SK-N-SH (cell line): ENCODE measurements at regions not wholly inside any gene's neighbourhood (a gene's known extent, or its start where the extent isn't known, plus 50 kb on each side); places are given as distances from the start of the nearest gene placed in this dataset.

Experiments used
- CTCF ChIA-PET: fragments of 300-600, 350-600 bp; formaldehyde crosslinking; extraction: SDS; loops from one replicate; lab custom pipeline; 2021; lab: Yijun Ruan, JAX
- POLR2A ChIA-PET: fragments of 350-600 bp; sonication (Branson Sonifier 250); formaldehyde crosslinking; extraction: SDS; loops from one replicate; lab custom pipeline; 2020; ENCODE audit warnings: antibody characterized with exemption, inconsistent platforms; lab: Yijun Ruan, JAX
- DNase-seq: peaks from one replicate; pipeline ENCODE4 v3.0.0; 2012
- H2AFZ ChIP-seq: fragments of 200-600 bp; sonication (generic); 2 replicates; pipeline ENCODE4 v1.8.1; 2016; ENCODE audit warnings: antibody characterized with exemption, mild to moderate bottlenecking, low read depth
- H3F3A ChIP-seq: fragments of 200-600 bp; sonication (generic); replicated peaks from 2 replicates; pipeline ENCODE3; 2016; ENCODE audit warnings: antibody characterized with exemption, mild to moderate bottlenecking; ENCODE audit not compliant: insufficient read depth
- H3K27ac ChIP-seq, 2 experiments: fragments of 200-500 bp in 1 of 2; fragments of 200-600 bp in 1 of 2; sonication (Bioruptor generic) in 1 of 2; sonication (generic), shearing (Covaris generic) in 1 of 2; 2 replicates each; pipeline versions ENCODE4 v1.5.1 to v1.6.1; 2014 to 2016; ENCODE audit warnings: low read depth in 2 of 2, inconsistent platforms in 1 of 2, low read length in 1 of 2, mild to moderate bottlenecking in 1 of 2, mixed read lengths in 1 of 2
- H3K27me3 ChIP-seq: fragments of 200-600 bp; sonication (generic), shearing (Covaris generic); 2 replicates; pipeline ENCODE4 v1.6.1; 2016; ENCODE audit warnings: mixed run types; ENCODE audit not compliant: insufficient read depth
- H3K36me3 ChIP-seq, 2 experiments: fragments of 200-500 bp in 1 of 2; fragments of 200-600 bp in 1 of 2; sonication (Bioruptor generic) in 1 of 2; sonication (generic) in 1 of 2; replicated peaks in 1 of 2; 2 replicates each; pipeline versions ENCODE3 to v1.5.1; 2014 to 2016; ENCODE audit warnings: low read length in 1 of 2, mild to moderate bottlenecking in 1 of 2; ENCODE audit not compliant: insufficient read depth in 2 of 2, control insufficient read depth in 1 of 2
- H3K4me1 ChIP-seq, 2 experiments: fragments of 200-500 bp in 1 of 2; fragments of 200-600 bp in 1 of 2; sonication (Bioruptor generic) in 1 of 2; sonication (generic), shearing (Covaris generic) in 1 of 2; 2 replicates each; pipeline versions ENCODE4 v1.5.1 to v1.6.1; 2014 to 2016; ENCODE audit warnings: low read depth in 1 of 2, low read length in 1 of 2, mixed run types in 1 of 2; ENCODE audit not compliant: insufficient read depth in 2 of 2, control insufficient read depth in 1 of 2
- H3K4me2 ChIP-seq: fragments of 200-600 bp; sonication (generic), shearing (Covaris generic); 2 replicates; pipeline ENCODE4 v1.6.1; 2017; ENCODE audit warnings: mixed run types
- H3K4me3 ChIP-seq, 2 experiments: fragments of 200-500 bp in 1 of 2; fragments of 200-600 bp in 1 of 2; sonication (Bioruptor generic) in 1 of 2; sonication (generic), shearing (Covaris generic) in 1 of 2; 2 replicates each; pipeline versions ENCODE4 v1.5.1 to v1.8.1; 2014 to 2016; ENCODE audit warnings: low read depth in 2 of 2, inconsistent platforms in 1 of 2, low read length in 1 of 2, mild to moderate bottlenecking in 1 of 2, mixed read lengths in 1 of 2, moderate library complexity in 1 of 2
- H3K79me2 ChIP-seq: fragments of 200-600 bp; sonication (generic); 2 replicates; pipeline ENCODE4 v1.8.1; 2017; ENCODE audit warnings: mild to moderate bottlenecking; ENCODE audit not compliant: insufficient read depth
- H3K9ac ChIP-seq: fragments of 200-600 bp; sonication (generic); 2 replicates; pipeline ENCODE4 v1.6.1; 2017; ENCODE audit warnings: mixed run types
- H3K9me2 ChIP-seq: fragments of 200-600 bp; sonication (generic); 2 replicates; pipeline ENCODE4 v1.6.1; 2017; ENCODE audit warnings: mixed run types
- H3K9me3 ChIP-seq: fragments of 200-600 bp; sonication (generic); 2 replicates; pipeline ENCODE4 v1.6.1; 2017; ENCODE audit warnings: mixed run types, mild to moderate bottlenecking, moderate library complexity
- H4K20me1 ChIP-seq: fragments of 200-600 bp; sonication (generic); 2 replicates; pipeline ENCODE4 v1.6.1; 2017; ENCODE audit warnings: mild to moderate bottlenecking, mixed run types; ENCODE audit not compliant: insufficient read depth
- CTCF ChIP-seq: fragments of 200-600 bp; sonication (generic); IDR thresholded peaks from 2 replicates; pipeline ENCODE4 v1.6.1; 2017; ENCODE audit warnings: antibody characterized with exemption, mild to moderate bottlenecking, moderate library complexity
- ELF1 ChIP-seq: IDR thresholded peaks from 2 replicates; pipeline ENCODE4 v1.4.0; 2012
- FOXJ3 ChIP-seq: sonication (generic); formaldehyde crosslinking; IDR thresholded peaks from 2 replicates; pipeline ENCODE4 v1.5.1; 2020; ENCODE audit warnings: mild to moderate bottlenecking, missing genetic modification reagents
- FOXM1 ChIP-seq: IDR thresholded peaks from 2 replicates; pipeline ENCODE4 v1.4.0; 2012; ENCODE audit warnings: low read depth, mild to moderate bottlenecking
- NFIC ChIP-seq: IDR thresholded peaks from 2 replicates; pipeline ENCODE4 v1.4.0; 2012; ENCODE audit warnings: borderline replicate concordance
- NRF1 ChIP-seq: IDR thresholded peaks from 2 replicates; pipeline ENCODE4 v1.6.1; 2012; ENCODE audit warnings: low read depth, mild to moderate bottlenecking, low read length
- POLR2AphosphoS5 ChIP-seq: IDR thresholded peaks from 2 replicates; pipeline ENCODE4 v1.6.1; 2012; ENCODE audit warnings: low read depth, low read length
- RFX5 ChIP-seq: IDR thresholded peaks from 2 replicates; pipeline ENCODE4 v1.6.1; 2012; ENCODE audit warnings: mild to moderate bottlenecking, improper control_type of control experiment, low read length
- RXRA ChIP-seq: IDR thresholded peaks from 2 replicates; pipeline ENCODE4 v1.4.0; 2012; ENCODE audit warnings: low read depth, mild to moderate bottlenecking, borderline replicate concordance
- SMC3 ChIP-seq: IDR thresholded peaks from 2 replicates; pipeline ENCODE4 v1.6.1; 2012; ENCODE audit warnings: low read depth, low read length, improper control_type of control experiment
- TAF1 ChIP-seq: IDR thresholded peaks from 2 replicates; pipeline ENCODE4 v1.6.1; 2012; ENCODE audit warnings: low read depth, mild to moderate bottlenecking, low read length, moderate library complexity, borderline replicate concordance
- TEAD4 ChIP-seq: IDR thresholded peaks from 2 replicates; pipeline ENCODE4 v1.4.0; 2012; ENCODE audit warnings: mild to moderate bottlenecking, borderline replicate concordance; ENCODE audit not compliant: insufficient read depth
- USF1 ChIP-seq: IDR thresholded peaks from 2 replicates; pipeline ENCODE4 v1.4.0; 2012; ENCODE audit warnings: low read depth, borderline replicate concordance
- USF2 ChIP-seq: fragments of 150-350 bp; IDR thresholded peaks from 2 replicates; pipeline ENCODE4 v1.6.1; 2017; ENCODE audit warnings: antibody characterized with exemption, low read length, low read depth, borderline replicate concordance
- YY1 ChIP-seq: IDR thresholded peaks from 2 replicates; pipeline ENCODE4 v1.4.0; 2012; ENCODE audit warnings: low read depth, mild to moderate bottlenecking
- WGBS: methylation state at CpG from one replicate; pipeline ENCODE4 v1.1.6; 2017; ENCODE audit warnings: low lambda C conversion rate; 5-methylcytosine and 5-hydroxymethylcytosine counted together
- TF ChIP-seq, protein P1 (sequence below): IDR thresholded peaks from 2 replicates; pipeline ENCODE4 v1.4.0; 2012; ENCODE audit warnings: low read depth

DNA sequence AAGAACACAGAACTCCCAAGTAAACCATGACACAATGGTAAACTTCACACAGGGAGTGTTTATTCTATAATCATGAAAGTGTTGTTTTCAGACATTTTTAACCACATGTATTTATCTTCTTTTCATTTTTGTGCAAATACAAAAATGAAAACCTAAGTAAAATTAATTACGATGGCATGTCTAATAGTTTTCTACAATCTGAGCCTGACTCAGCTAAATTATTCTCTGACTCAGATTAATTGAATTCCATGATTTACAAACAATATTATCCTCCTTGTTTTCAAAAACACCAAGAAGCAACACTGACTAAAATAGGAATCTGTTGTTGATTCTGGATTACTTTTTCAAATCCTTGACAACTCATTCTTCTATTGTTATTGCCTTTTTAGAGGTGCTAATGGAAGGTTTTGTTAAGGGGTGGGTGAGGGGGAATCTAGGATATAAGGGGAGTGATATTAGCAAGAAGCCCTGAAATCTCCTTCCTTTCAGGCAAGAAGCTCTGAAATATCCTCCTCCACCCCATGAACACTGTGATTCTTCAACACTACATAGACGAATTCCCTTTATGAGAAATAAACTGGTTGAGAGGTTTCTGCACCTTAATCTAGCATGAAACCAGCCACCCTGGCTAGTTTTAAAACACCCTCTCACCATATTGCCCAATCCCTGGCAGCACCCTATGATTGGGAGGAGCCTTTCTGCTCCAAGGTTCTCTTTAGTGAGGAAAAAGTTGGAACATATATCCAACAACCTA is 1057.7 kb upstream of the PCDH20 start:
- Histone ChIP-seq H2AFZ (no peak overlapping the region), H3K4me2 (no peak overlapping the region)
- TF ChIP-seq USF1 = no peak
- TF ChIP-seq YY1 = no peak
- no peak for TF ChIP-seq ELF1
- no peak for TF ChIP-seq RFX5
- no peak for TF ChIP-seq FOXM1
- TF ChIP-seq RXRA = no peak
- no peak for TF ChIP-seq CTCF
- TF ChIP-seq FOXJ3 (CRISPR knock-in tag) = no peak
- TF ChIP-seq USF2 = no peak
- TF ChIP-seq TEAD4 = no peak
- TF ChIP-seq NRF1 = no peak
- TF ChIP-seq TAF1 = no peak
- TF ChIP-seq POLR2AphosphoS5 = no peak
- TF ChIP-seq NFIC = no peak
- TF ChIP-seq, protein P1, sequence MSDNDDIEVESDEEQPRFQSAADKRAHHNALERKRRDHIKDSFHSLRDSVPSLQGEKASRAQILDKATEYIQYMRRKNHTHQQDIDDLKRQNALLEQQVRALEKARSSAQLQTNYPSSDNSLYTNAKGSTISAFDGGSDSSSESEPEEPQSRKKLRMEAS = no peak
- TF ChIP-seq SMC3 = no peak
- TF ChIP-seq, all 33 proteins: peak for 0
- no peaks in the 10 kb centered on the region for H4K20me1 ChIP-seq
- no peaks in the 10 kb centered on the region for H3K79me2 ChIP-seq
- DNase-seq = no peak
- WGBS = 48% methylated on average over 2 of the region's 2 CpGs
- no peak overlapping the region for H3K27ac ChIP-seq
- CTCF ChIA-PET = interaction anchor here (0.7 to 1.4 kb wide), 2 partner anchors 10 to 103 kb away, joined by 3 to 5 read pairs; no protein-coding TSS in a partner anchor
- H3K36me3 ChIP-seq = no peaks in the 10 kb centered on the region
- no peaks in the 10 kb centered on the region for H3K4me1 ChIP-seq
- no peaks in the 10 kb centered on the region for H3K9me2 ChIP-seq
- H3K9ac ChIP-seq = no peak overlapping the region
- H3K4me3 ChIP-seq = no peak overlapping the region
- H3K27me3 ChIP-seq = no peaks in the 10 kb centered on the region
- no peaks in the 10 kb centered on the region for H3F3A ChIP-seq
- no peaks in the 10 kb centered on the region for H3K9me3 ChIP-seq
- POLR2A ChIA-PET = no interaction called here
